Upper lobe of left lung (tissue), 6 donors: ENCODE measurements at regions not wholly inside any gene's neighbourhood (a gene's known extent, or its start where the extent isn't known, plus 50 kb on each side); places are given as distances from the start of the nearest gene placed in this dataset.

Experiments used
- ATAC-seq, 2 donors: fragments of 200-7000 bp; cut with Tn5 transposase; one replicate each; pipeline ENCODE4 v1.9.1; 2022; ENCODE audit warnings: mild to moderate bottlenecking in 2 of 2, moderate library complexity in 2 of 2; ENCODE audit not compliant: low FRiP score in 2 of 2
- DNase-seq, 2 donors: peaks; one replicate each; pipeline ENCODE4 v3.0.0-alpha.2; 2019 to 2020
- H3K27ac ChIP-seq, 4 donors: fragments of 200-600 bp; sonication (generic); one replicate each; pipeline ENCODE4 v1.5.1; 2016 to 2019
- H3K27me3 ChIP-seq, 4 donors: fragments of 200-600 bp; sonication (generic); one replicate each; pipeline ENCODE4 v1.5.1; 2017 to 2019
- H3K36me3 ChIP-seq, 4 donors: fragments of 200-600 bp; sonication (generic); one replicate each; pipeline ENCODE4 v1.5.1; 2016 to 2019
- H3K4me1 ChIP-seq, 4 donors: fragments of 200-600 bp; sonication (generic); one replicate each; pipeline ENCODE4 v1.5.1; 2018 to 2019
- H3K4me3 ChIP-seq, 4 donors: fragments of 200-600 bp; sonication (generic); one replicate each; pipeline ENCODE4 v1.5.1; 2017 to 2019; ENCODE audit warnings: mild to moderate bottlenecking in 2 of 4, moderate library complexity in 1 of 4
- H3K9me3 ChIP-seq, 4 donors: fragments of 200-600 bp; sonication (generic); one replicate each; pipeline ENCODE4 v1.5.1; 2018 to 2019
- CTCF ChIP-seq, 6 experiments: fragments of 450-650 bp in 4 of 6; fragments of 200-600 bp in 2 of 6; sonication (generic) in 2 of 6; IDR thresholded peaks; one replicate each; pipeline ENCODE4 v1.5.1; 2016 to 2019; ENCODE audit warnings: antibody characterized with exemption in 6 of 6
- EP300 ChIP-seq, 4 donors: sonication (generic); formaldehyde crosslinking; IDR thresholded peaks; one replicate each; pipeline ENCODE4 v1.5.1; 2017; ENCODE audit warnings: antibody characterized with exemption in 4 of 4, control low read depth in 2 of 4
- POLR2A ChIP-seq, 4 donors: fragments of 450-650 bp; IDR thresholded peaks; one replicate each; pipeline ENCODE4 v1.5.1; 2016 to 2017; ENCODE audit warnings: antibody characterized with exemption in 4 of 4, mild to moderate bottlenecking in 2 of 4
- POLR2AphosphoS5 ChIP-seq, 2 donors: sonication (generic); formaldehyde crosslinking; IDR thresholded peaks; one replicate each; pipeline ENCODE4 v1.5.1; 2017; ENCODE audit warnings: antibody characterized with exemption in 2 of 2
- WGBS, 2 donors: methylation state at CpG; one replicate each; pipeline ENCODE4 v1.1.5; 2017 to 2018; 5-methylcytosine and 5-hydroxymethylcytosine counted together
- donor health status: DM: no; HTN: no; CAD: no; lungs with moderate emphysema.
- donor health status: DM: no; HTN: yes; CAD: no; lungs with severe emphysema.

DNA sequence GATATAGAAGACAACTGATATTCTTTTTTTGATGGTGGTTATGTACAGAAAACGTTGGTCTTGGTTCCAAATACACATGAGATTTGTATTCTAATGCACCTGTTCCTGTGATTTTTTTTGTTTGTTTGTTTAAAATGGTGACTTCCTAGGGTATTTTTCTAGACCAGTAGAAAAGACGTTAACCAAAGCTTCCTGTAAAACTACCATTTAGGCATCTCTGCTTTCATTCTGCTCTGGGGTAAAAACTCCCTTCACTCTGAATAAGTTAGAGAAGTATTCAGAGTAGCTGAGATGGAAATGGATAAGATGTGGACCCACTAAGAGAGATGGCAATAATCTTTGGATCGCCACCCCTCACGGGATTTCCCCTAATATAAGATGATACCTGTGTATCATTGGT lies 343.2 kb upstream of the KLF3 start:
- Histone ChIP-seq H3K36me3 (no peaks in the 10 kb centered on the region), H3K27ac (peak overlapping the region in 1 of 4 donors; percentile 88), H3K4me3 (no peak overlapping the region), H3K9me3 (no peaks in the 10 kb centered on the region), H3K4me1 (peaks cover 17 to 22% (median 21%) of the 10 kb centered on the region in 4 donors), H3K27me3 (no peaks in the 10 kb centered on the region)
- DNase-seq (no peak), ATAC-seq (no peak)
- TF ChIP-seq POLR2AphosphoS5 (IDR thresholded peaks at IDR 0.05) (no peak), POLR2A (IDR thresholded peaks at IDR 0.05) (no peak), EP300 (IDR thresholded peaks at IDR 0.05) (no peak), CTCF (IDR thresholded peaks at IDR 0.05) (no peak)
- WGBS, 2 donors = 74 to 75% methylated on average over 4 of the region's 4 CpGs

GRCh38 chr4:38322714-38323113 lies 341.3 kb upstream of the KLF3 start:
- H3K27me3 ChIP-seq = no peaks in the 10 kb centered on the region
- DNase-seq (no peak), ATAC-seq (peak in 1 of 2 donors; percentile 11)
- no peaks in the 10 kb centered on the region for H3K9me3 ChIP-seq
- TF ChIP-seq POLR2AphosphoS5 (IDR thresholded peaks at IDR 0.05) (no peak), POLR2A (IDR thresholded peaks at IDR 0.05) (no peak), EP300 (IDR thresholded peaks at IDR 0.05) (no peak), CTCF (IDR thresholded peaks at IDR 0.05) (no peak)
- H3K27ac ChIP-seq = no peak overlapping the region
- peaks cover 17 to 22% (median 21%) of the 10 kb centered on the region in 4 donors for H3K4me1 ChIP-seq
- H3K4me3 ChIP-seq = no peak overlapping the region
- H3K36me3 ChIP-seq = no peaks in the 10 kb centered on the region
- WGBS, 2 donors = 54 to 70% methylated on average over 4 of the region's 4 CpGs

- Histone ChIP-seq H3K4me1 (peaks cover 16 to 20% (median 19%) of the 10 kb centered on the region in 4 donors), H3K9me3 (no peaks in the 10 kb centered on the region), H3K4me3 (no peak overlapping the region), H3K27ac (no peak overlapping the region), H3K36me3 (no peaks in the 10 kb centered on the region), H3K27me3 (no peaks in the 10 kb centered on the region)
- DNase-seq = no peak
- TF ChIP-seq POLR2A (IDR thresholded peaks at IDR 0.05) (no peak), CTCF (IDR thresholded peaks at IDR 0.05) (no peak), POLR2AphosphoS5 (IDR thresholded peaks at IDR 0.05) (no peak), EP300 (IDR thresholded peaks at IDR 0.05) (no peak)
- no peak for ATAC-seq
- 74 to 89% methylated on average over 4 of the region's 4 CpGs for WGBS, 2 donors
Measured at GRCh38 chr4:38323141-38323641, 340.8 kb upstream of the KLF3 start.

- Histone ChIP-seq H3K27me3 (no peaks in the 10 kb centered on the region), H3K9me3 (no peaks in the 10 kb centered on the region), H3K4me1 (peaks cover 2 to 15% (median 4%) of the 10 kb centered on the region in 4 donors), H3K36me3 (no peaks in the 10 kb centered on the region), H3K4me3 (no peak overlapping the region), H3K27ac (no peak overlapping the region)
- 95 to 100% methylated on average over 1 to 31 of the region's 31 CpGs for WGBS, 2 donors
- ATAC-seq (peak in 1 of 2 donors; percentile 31), DNase-seq (peak in 1 of 2 donors; percentile 84)
- TF ChIP-seq EP300 (IDR thresholded peaks at IDR 0.05) = no peak
Measured at GRCh38 chr4:38324861-38325628, 339.0 kb upstream of the KLF3 start.

- no peak for TF ChIP-seq POLR2AphosphoS5 (IDR thresholded peaks at IDR 0.05)
- no peak for TF ChIP-seq EP300 (IDR thresholded peaks at IDR 0.05)
- TF ChIP-seq POLR2A (IDR thresholded peaks at IDR 0.05) = no peak
- no peak for TF ChIP-seq CTCF (IDR thresholded peaks at IDR 0.05)
- ATAC-seq = no peak
- H3K4me1 ChIP-seq = peaks cover 0 to 13% (median 0%) of the 10 kb centered on the region in 4 donors
- H3K9me3 ChIP-seq = no peaks in the 10 kb centered on the region
- H3K27me3 ChIP-seq = no peaks in the 10 kb centered on the region
- no peaks in the 10 kb centered on the region for H3K36me3 ChIP-seq
- no peak overlapping the region for H3K4me3 ChIP-seq
- WGBS, 2 donors = 93 to 94% methylated on average over 2 of the region's 2 CpGs
- H3K27ac ChIP-seq = no peak overlapping the region
- no peak for DNase-seq
Measured at GRCh38 chr4:38325629-38325913, 338.4 kb upstream of the KLF3 start.
